ENCODE measurements at regions not wholly inside any gene's neighbourhood (a gene's known extent, or its start where the extent isn't known, plus 50 kb on each side); places are given as distances from the start of the nearest gene placed in this dataset.

- DNase-seq: no peak
- TF ChIP-seq, protein P1, sequence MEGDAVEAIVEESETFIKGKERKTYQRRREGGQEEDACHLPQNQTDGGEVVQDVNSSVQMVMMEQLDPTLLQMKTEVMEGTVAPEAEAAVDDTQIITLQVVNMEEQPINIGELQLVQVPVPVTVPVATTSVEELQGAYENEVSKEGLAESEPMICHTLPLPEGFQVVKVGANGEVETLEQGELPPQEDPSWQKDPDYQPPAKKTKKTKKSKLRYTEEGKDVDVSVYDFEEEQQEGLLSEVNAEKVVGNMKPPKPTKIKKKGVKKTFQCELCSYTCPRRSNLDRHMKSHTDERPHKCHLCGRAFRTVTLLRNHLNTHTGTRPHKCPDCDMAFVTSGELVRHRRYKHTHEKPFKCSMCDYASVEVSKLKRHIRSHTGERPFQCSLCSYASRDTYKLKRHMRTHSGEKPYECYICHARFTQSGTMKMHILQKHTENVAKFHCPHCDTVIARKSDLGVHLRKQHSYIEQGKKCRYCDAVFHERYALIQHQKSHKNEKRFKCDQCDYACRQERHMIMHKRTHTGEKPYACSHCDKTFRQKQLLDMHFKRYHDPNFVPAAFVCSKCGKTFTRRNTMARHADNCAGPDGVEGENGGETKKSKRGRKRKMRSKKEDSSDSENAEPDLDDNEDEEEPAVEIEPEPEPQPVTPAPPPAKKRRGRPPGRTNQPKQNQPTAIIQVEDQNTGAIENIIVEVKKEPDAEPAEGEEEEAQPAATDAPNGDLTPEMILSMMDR (IDR thresholded peaks at IDR 0.05; ENCODE audit: low read depth, low read length, missing control alignments): no peak
- Histone ChIP-seq H3K27me3 (replicated peaks) (no peaks in the 10 kb centered on the region), H3K27ac (no peak overlapping the region), H3K36me3 (replicated peaks) (no peaks in the 10 kb centered on the region), H3K4me3 (ENCODE audit: low read depth, low read length) (no peak overlapping the region)
- in situ Hi-C loops (cut with HindIII; ENCODE audit: low pct_ligation_motif_present, low sequenced_read_pairs): no loop called here
Measured at GRCh38 chr2:34121076-34121475, 522.0 kb upstream of the FAM98A start.

- Histone ChIP-seq H3K4me3 (ENCODE audit: low read depth, low read length) (no peak overlapping the region), H3K27ac (no peak overlapping the region), H3K27me3 (replicated peaks) (no peaks in the 10 kb centered on the region), H3K36me3 (replicated peaks) (no peaks in the 10 kb centered on the region)
- TF ChIP-seq, protein P1 (IDR thresholded peaks at IDR 0.05; ENCODE audit: low read depth, low read length, missing control alignments): no peak
- in situ Hi-C loops (cut with HindIII; ENCODE audit: low pct_ligation_motif_present, low sequenced_read_pairs): no loop called here
- no peak for DNase-seq
Measured at GRCh38 chr2:34115076-34115475, 516.0 kb upstream of the FAM98A start.

DNA sequence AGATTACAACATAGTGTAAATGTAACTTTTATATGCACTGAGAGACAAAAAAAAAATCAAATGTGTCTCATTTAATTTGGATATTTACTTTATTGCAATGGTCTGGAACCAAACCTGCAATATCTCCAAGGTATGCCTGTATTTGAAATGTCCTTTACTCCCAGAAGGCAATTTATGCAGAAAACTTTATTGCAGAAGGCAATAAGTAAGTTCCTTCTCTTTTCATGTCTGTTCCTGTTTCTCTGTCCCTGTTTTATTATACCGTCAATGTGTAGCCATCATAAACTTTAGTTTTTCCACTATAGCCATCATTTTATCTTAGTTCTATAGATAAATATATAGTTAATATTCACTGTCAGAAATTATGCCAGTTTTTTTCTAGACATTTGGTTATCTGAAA, 513.1 kb upstream of the FAM98A start:
- TF ChIP-seq, protein P1 (IDR thresholded peaks at IDR 0.05; ENCODE audit: low read depth, low read length, missing control alignments): no peak
- H3K27me3 ChIP-seq (replicated peaks): no peaks in the 10 kb centered on the region
- DNase-seq: no peak
- H3K4me3 ChIP-seq (ENCODE audit: low read depth, low read length): no peak overlapping the region
- H3K36me3 ChIP-seq (replicated peaks): no peaks in the 10 kb centered on the region
- in situ Hi-C loops (cut with HindIII; ENCODE audit: low pct_ligation_motif_present, low sequenced_read_pairs): no loop called here
- H3K27ac ChIP-seq: no peak overlapping the region

- H3K4me3 ChIP-seq (ENCODE audit: low read depth, low read length): no peak overlapping the region
- no peak for DNase-seq
- TF ChIP-seq, protein P1 (IDR thresholded peaks at IDR 0.05; ENCODE audit: low read depth, low read length, missing control alignments): no peak
- in situ Hi-C loops (cut with HindIII; ENCODE audit: low pct_ligation_motif_present, low sequenced_read_pairs): no loop called here
- no peaks in the 10 kb centered on the region for H3K27me3 ChIP-seq (replicated peaks)
- no peaks in the 10 kb centered on the region for H3K36me3 ChIP-seq (replicated peaks)
- H3K27ac ChIP-seq: no peak overlapping the region
Measured at GRCh38 chr2:34110392-34110791, 511.3 kb upstream of the FAM98A start.

DNA sequence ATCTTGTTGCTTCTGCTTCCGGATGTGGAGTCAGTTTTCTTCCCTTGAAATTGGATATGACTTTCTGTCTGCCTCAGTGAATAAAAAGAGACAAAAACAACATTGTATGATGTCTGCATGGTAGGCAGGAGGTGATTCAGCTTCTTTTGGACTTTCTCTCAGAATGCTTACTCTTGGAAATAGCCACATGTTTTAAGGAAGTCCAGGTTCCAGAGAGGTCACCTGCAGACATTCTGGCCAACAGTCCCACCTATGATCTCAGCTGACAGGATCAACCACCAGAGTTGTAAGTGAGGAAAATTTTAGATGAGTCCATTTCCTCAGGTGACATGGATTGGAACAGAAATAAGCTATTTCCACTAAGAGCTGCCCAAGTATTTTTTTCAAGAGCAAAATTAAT, 508.7 kb upstream of the FAM98A start:
- Histone ChIP-seq H3K27me3 (replicated peaks) (no peaks in the 10 kb centered on the region), H3K27ac (no peak overlapping the region), H3K36me3 (replicated peaks) (no peaks in the 10 kb centered on the region), H3K4me3 (ENCODE audit: low read depth, low read length) (no peak overlapping the region)
- TF ChIP-seq, protein P1 (IDR thresholded peaks at IDR 0.05; ENCODE audit: low read depth, low read length, missing control alignments): no peak
- in situ Hi-C loops (cut with HindIII; ENCODE audit: low pct_ligation_motif_present, low sequenced_read_pairs): no loop called here
- no peak for DNase-seq

DNA sequence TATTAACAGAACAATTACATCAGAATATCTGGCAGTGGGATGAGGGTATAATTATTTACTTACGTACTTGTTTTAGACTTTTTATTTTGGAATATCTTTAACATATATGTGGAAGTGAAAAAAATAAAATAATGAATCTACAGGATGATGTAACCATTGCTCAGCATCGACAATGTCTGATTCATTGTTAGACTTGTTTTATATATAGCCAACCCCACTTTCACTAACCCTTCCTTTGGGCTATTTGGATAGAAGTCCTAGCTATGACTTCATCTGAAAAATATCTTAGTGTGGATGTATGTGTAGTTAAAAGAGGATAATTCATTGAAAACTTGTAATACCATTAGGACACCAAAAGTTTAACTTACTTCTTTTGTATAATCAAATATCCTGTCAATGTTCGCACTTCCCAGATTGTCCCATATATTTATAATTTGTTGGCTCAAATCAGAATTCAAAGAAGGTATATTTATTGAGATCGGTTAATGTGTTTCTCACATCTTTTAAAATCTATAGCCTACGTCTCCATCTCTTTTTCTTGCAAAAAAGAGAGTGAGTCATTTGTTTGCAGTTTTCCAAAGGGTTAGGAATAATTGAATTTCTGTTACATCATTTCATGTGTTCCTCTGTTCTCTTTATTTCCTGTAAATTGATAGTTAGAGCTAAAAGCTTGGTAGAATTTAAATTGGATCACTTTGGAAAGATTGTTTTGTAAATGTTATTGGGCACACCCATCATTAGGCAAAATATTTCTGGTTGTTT, 506.1 kb upstream of the FAM98A start:
- Histone ChIP-seq H3K4me3 (ENCODE audit: low read depth, low read length) (peak overlapping the region; percentile 13), H3K27me3 (replicated peaks) (no peaks in the 10 kb centered on the region), H3K27ac (peak overlapping the region; percentile 78), H3K36me3 (replicated peaks) (no peaks in the 10 kb centered on the region)
- TF ChIP-seq, protein P1 (IDR thresholded peaks at IDR 0.05; ENCODE audit: low read depth, low read length, missing control alignments): no peak
- in situ Hi-C loops (cut with HindIII; ENCODE audit: low pct_ligation_motif_present, low sequenced_read_pairs): no loop called here
- DNase-seq: peak; percentile 65

Measured in brain microvascular endothelial cell (primary cell).